WTC11 (cell line): ENCODE measurements at regions not wholly inside any gene's neighbourhood (a gene's known extent, or its start where the extent isn't known, plus 50 kb on each side); places are given as distances from the start of the nearest gene placed in this dataset.

ENCODE experiments used
- ATAC-seq: fragments of 200-7000 bp; cut with Tn5 transposase; 2 replicates; pipeline ENCODE4 v1.10.0; 2021; ENCODE audit warnings: mild to moderate bottlenecking, moderate library complexity
- CTCF ChIA-PET: fragments of 300-600 bp; sonication (Branson Sonifier 250); formaldehyde crosslinking; loops from one replicate; lab custom pipeline; 2021; ENCODE audit warnings: antibody characterized with exemption; lab: Charles Lee
- POLR2A ChIA-PET: fragments of 350-600 bp; sonication (Branson Sonifier 250); formaldehyde crosslinking; loops from one replicate; lab custom pipeline; 2021; ENCODE audit warnings: antibody characterized with exemption; lab: Charles Lee
- DNase-seq: peaks from one replicate; pipeline ENCODE4 v3.0.0; 2021; ENCODE audit warnings: low spot score
- H3K27ac Mint-ChIP-seq: 2 replicates; pipeline ENCODE4 v1.8.0; 2021; ENCODE audit warnings: mixed read lengths
- H3K27me3 Mint-ChIP-seq: 2 replicates; pipeline ENCODE4 v1.8.0; 2021; ENCODE audit warnings: low read depth, mild to moderate bottlenecking, moderate library complexity, mixed read lengths
- H3K36me3 Mint-ChIP-seq: 2 replicates; pipeline ENCODE4 v1.8.0; 2021; ENCODE audit warnings: mixed read lengths
- H3K4me1 Mint-ChIP-seq: 2 replicates; pipeline ENCODE4 v1.8.0; 2022; ENCODE audit warnings: mixed read lengths
- H3K4me3 Mint-ChIP-seq: 2 replicates; pipeline ENCODE4 v1.8.0; 2021; ENCODE audit warnings: mild to moderate bottlenecking, moderate library complexity, mixed read lengths
- H3K9me3 Mint-ChIP-seq: 2 replicates; pipeline ENCODE4 v1.8.0; 2021; ENCODE audit warnings: mixed read lengths
- GRHL2 ChIP-seq: fragments of 250-450 bp; sonication (Bioruptor Pico); IDR thresholded peaks from 2 replicates; pipeline ENCODE4 v1.8.0; 2022; ENCODE audit warnings: mild to moderate bottlenecking, moderate library complexity; ENCODE audit not compliant: insufficient replicate concordance, severe bottlenecking
- KAT7 ChIP-seq: sonication (generic); formaldehyde crosslinking; IDR thresholded peaks from 2 replicates; pipeline ENCODE4 v1.8.1; 2023; ENCODE audit warnings: missing genetic modification reagents, mild to moderate bottlenecking, borderline replicate concordance
- MXD4 ChIP-seq: fragments of 250-450 bp; sonication (Bioruptor Pico); IDR thresholded peaks from 2 replicates; pipeline ENCODE4 v1.8.0; 2021; ENCODE audit warnings: mild to moderate bottlenecking, moderate library complexity, borderline replicate concordance
- NFATC4 ChIP-seq: fragments of 250-450 bp; sonication (Bioruptor Pico); IDR thresholded peaks from 2 replicates; pipeline ENCODE4 v1.9.0; 2021; ENCODE audit warnings: mild to moderate bottlenecking
- NFE2L1 ChIP-seq: sonication (generic); formaldehyde crosslinking; IDR thresholded peaks from 2 replicates; pipeline ENCODE4 v1.8.1; 2023; ENCODE audit warnings: missing genetic modification reagents
- NR3C1 ChIP-seq: sonication (generic); formaldehyde crosslinking; conservative IDR thresholded peaks from 2 replicates; pipeline ENCODE4 v1.8.1; 2023; ENCODE audit warnings: low read depth, mild to moderate bottlenecking, missing genetic modification reagents
- RORB ChIP-seq: fragments of 250-450 bp; sonication (Bioruptor Pico); IDR thresholded peaks from 2 replicates; pipeline ENCODE4 v1.9.0; 2021; ENCODE audit warnings: mild to moderate bottlenecking
- SP1 ChIP-seq: sonication (generic); formaldehyde crosslinking; conservative IDR thresholded peaks from 2 replicates; pipeline ENCODE4 v1.8.1; 2022; ENCODE audit warnings: missing genetic modification reagents
- TEAD4 ChIP-seq: sonication (generic); formaldehyde crosslinking; IDR thresholded peaks from 2 replicates; pipeline ENCODE4 v1.8.0; 2022; ENCODE audit warnings: mild to moderate bottlenecking, missing genetic modification reagents
- ZNF671 ChIP-seq: fragments of 250-450 bp; sonication (Bioruptor Pico); IDR thresholded peaks from 2 replicates; pipeline ENCODE4 v1.8.0; 2021; ENCODE audit warnings: mild to moderate bottlenecking
- TF ChIP-seq, protein P1 (sequence below): sonication (generic); formaldehyde crosslinking; IDR thresholded peaks from 2 replicates; pipeline ENCODE4 v1.8.1; 2023; ENCODE audit warnings: mild to moderate bottlenecking, missing genetic modification reagents, borderline replicate concordance
- TF ChIP-seq, protein P2 (sequence below): sonication (generic); formaldehyde crosslinking; IDR thresholded peaks from 2 replicates; pipeline ENCODE4 v1.8.1; 2022; ENCODE audit warnings: low read depth, missing genetic modification reagents, borderline replicate concordance
- TF ChIP-seq, protein P3 (sequence below): sonication (generic); formaldehyde crosslinking; IDR thresholded peaks from 2 replicates; pipeline ENCODE4 v1.8.0; 2023; ENCODE audit warnings: missing genetic modification reagents, mild to moderate bottlenecking, borderline replicate concordance
- TF ChIP-seq, protein P4 (sequence below): sonication (generic); formaldehyde crosslinking; IDR thresholded peaks from 2 replicates; pipeline ENCODE4 v1.8.1; 2023; ENCODE audit warnings: mild to moderate bottlenecking, missing genetic modification reagents, moderate library complexity

DNA sequence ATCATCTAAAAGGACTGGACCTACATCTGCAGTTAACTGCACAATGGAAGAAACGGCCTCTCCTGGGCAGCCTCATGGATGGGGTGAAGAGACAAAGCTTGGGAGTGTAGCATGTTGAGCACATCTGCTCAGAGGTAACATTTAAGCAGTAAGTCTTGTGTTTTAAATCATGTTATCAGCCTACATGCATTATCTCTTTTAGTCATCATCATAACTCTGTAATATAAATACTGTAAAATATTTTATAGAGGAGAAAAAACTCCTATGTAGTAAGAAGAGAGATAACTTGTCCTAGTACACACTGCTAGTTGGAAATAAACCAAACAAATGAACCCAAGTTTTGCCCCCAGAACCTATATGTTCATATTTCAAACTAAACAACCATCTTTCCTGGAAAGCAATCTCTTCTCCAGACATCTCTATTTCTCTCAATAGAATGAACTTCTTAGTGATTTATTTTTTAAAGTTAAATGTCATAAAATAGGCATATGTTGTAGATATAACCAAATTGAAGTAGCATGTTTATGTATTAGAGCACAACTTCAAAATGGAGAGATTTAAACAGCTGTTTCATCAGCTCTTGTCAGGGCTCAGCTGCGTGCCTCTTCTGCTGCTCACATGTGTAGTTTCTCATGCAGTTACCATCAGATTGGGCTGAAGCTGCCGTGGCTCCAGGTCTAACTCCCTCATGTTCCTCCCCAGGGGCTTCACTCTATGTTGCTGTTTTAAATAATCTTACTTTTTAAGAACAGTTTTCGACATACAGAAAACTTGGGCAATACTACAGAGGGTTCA is 581.8 kb upstream of the ZFP42 start:
- ChIA-PET CTCF (no interaction called here), POLR2A (no interaction called here)
- H3K27me3 Mint-ChIP-seq, result no peaks in the 10 kb centered on the region
- no peak overlapping the region for H3K4me3 Mint-ChIP-seq
- peaks cover 5% of the 10 kb centered on the region for H3K36me3 Mint-ChIP-seq
- DNase-seq (no peak), ATAC-seq (no peak)
- no peaks in the 10 kb centered on the region for H3K4me1 Mint-ChIP-seq
- H3K27ac Mint-ChIP-seq, result no peak overlapping the region
- H3K9me3 Mint-ChIP-seq, result peaks cover 19% of the 10 kb centered on the region
- TF ChIP-seq RORB (CRISPR knock-in tag) (no peak), NR3C1 (CRISPR knock-in tag) (no peak), MXD4 (CRISPR knock-in tag) (no peak), KAT7 (CRISPR knock-in tag) (no peak)
- TF ChIP-seq, protein P1, sequence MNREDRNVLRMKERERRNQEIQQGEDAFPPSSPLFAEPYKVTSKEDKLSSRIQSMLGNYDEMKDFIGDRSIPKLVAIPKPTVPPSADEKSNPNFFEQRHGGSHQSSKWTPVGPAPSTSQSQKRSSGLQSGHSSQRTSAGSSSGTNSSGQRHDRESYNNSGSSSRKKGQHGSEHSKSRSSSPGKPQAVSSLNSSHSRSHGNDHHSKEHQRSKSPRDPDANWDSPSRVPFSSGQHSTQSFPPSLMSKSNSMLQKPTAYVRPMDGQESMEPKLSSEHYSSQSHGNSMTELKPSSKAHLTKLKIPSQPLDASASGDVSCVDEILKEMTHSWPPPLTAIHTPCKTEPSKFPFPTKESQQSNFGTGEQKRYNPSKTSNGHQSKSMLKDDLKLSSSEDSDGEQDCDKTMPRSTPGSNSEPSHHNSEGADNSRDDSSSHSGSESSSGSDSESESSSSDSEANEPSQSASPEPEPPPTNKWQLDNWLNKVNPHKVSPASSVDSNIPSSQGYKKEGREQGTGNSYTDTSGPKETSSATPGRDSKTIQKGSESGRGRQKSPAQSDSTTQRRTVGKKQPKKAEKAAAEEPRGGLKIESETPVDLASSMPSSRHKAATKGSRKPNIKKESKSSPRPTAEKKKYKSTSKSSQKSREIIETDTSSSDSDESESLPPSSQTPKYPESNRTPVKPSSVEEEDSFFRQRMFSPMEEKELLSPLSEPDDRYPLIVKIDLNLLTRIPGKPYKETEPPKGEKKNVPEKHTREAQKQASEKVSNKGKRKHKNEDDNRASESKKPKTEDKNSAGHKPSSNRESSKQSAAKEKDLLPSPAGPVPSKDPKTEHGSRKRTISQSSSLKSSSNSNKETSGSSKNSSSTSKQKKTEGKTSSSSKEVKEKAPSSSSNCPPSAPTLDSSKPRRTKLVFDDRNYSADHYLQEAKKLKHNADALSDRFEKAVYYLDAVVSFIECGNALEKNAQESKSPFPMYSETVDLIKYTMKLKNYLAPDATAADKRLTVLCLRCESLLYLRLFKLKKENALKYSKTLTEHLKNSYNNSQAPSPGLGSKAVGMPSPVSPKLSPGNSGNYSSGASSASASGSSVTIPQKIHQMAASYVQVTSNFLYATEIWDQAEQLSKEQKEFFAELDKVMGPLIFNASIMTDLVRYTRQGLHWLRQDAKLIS, result no peak
- TF ChIP-seq, protein P2, sequence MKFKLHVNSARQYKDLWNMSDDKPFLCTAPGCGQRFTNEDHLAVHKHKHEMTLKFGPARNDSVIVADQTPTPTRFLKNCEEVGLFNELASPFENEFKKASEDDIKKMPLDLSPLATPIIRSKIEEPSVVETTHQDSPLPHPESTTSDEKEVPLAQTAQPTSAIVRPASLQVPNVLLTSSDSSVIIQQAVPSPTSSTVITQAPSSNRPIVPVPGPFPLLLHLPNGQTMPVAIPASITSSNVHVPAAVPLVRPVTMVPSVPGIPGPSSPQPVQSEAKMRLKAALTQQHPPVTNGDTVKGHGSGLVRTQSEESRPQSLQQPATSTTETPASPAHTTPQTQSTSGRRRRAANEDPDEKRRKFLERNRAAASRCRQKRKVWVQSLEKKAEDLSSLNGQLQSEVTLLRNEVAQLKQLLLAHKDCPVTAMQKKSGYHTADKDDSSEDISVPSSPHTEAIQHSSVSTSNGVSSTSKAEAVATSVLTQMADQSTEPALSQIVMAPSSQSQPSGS, result no peak

DNA sequence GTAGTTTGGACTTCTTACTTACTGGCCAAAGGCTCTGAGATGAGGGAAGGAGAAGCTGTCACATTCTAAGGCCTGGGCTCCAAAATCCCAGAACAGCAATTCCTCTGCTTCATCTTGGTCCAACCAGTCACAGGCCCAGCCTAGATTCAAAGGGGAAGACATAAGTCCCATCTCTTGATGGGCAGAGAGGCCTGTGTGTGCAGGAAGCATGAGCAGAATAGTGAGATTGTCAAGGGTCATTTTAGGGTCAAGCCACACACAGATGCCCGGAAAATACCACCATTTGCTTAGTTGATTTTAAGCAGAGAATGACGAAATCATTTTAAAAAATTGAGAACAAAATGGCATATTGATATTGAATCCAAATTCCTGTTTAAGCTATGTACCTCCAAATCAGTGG is 580.9 kb upstream of the ZFP42 start:
- no peak for DNase-seq
- TF ChIP-seq TEAD4 (CRISPR knock-in tag) (no peak), NFE2L1 (CRISPR knock-in tag) (no peak), GRHL2 (CRISPR knock-in tag) (no peak), NFATC4 (CRISPR knock-in tag) (no peak), SP1 (CRISPR knock-in tag) (no peak), ZNF671 (CRISPR knock-in tag) (no peak)
- TF ChIP-seq, protein P3, sequence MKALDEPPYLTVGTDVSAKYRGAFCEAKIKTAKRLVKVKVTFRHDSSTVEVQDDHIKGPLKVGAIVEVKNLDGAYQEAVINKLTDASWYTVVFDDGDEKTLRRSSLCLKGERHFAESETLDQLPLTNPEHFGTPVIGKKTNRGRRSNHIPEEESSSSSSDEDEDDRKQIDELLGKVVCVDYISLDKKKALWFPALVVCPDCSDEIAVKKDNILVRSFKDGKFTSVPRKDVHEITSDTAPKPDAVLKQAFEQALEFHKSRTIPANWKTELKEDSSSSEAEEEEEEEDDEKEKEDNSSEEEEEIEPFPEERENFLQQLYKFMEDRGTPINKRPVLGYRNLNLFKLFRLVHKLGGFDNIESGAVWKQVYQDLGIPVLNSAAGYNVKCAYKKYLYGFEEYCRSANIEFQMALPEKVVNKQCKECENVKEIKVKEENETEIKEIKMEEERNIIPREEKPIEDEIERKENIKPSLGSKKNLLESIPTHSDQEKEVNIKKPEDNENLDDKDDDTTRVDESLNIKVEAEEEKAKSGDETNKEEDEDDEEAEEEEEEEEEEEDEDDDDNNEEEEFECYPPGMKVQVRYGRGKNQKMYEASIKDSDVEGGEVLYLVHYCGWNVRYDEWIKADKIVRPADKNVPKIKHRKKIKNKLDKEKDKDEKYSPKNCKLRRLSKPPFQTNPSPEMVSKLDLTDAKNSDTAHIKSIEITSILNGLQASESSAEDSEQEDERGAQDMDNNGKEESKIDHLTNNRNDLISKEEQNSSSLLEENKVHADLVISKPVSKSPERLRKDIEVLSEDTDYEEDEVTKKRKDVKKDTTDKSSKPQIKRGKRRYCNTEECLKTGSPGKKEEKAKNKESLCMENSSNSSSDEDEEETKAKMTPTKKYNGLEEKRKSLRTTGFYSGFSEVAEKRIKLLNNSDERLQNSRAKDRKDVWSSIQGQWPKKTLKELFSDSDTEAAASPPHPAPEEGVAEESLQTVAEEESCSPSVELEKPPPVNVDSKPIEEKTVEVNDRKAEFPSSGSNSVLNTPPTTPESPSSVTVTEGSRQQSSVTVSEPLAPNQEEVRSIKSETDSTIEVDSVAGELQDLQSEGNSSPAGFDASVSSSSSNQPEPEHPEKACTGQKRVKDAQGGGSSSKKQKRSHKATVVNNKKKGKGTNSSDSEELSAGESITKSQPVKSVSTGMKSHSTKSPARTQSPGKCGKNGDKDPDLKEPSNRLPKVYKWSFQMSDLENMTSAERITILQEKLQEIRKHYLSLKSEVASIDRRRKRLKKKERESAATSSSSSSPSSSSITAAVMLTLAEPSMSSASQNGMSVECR (CRISPR knock-in tag), result no peak
- TF ChIP-seq, protein P4, sequence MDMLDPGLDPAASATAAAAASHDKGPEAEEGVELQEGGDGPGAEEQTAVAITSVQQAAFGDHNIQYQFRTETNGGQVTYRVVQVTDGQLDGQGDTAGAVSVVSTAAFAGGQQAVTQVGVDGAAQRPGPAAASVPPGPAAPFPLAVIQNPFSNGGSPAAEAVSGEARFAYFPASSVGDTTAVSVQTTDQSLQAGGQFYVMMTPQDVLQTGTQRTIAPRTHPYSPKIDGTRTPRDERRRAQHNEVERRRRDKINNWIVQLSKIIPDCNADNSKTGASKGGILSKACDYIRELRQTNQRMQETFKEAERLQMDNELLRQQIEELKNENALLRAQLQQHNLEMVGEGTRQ (CRISPR knock-in tag), result no peak
- Mint-ChIP-seq H3K27me3 (no peaks in the 10 kb centered on the region), H3K4me3 (no peak overlapping the region), H3K4me1 (no peaks in the 10 kb centered on the region), H3K36me3 (peaks cover 8% of the 10 kb centered on the region), H3K9me3 (peaks cover 29% of the 10 kb centered on the region), H3K27ac (no peak overlapping the region)
- CTCF ChIA-PET, result no interaction called here
- POLR2A ChIA-PET, result no interaction called here
- ATAC-seq, result no peak
